HUES48 (cell line): ENCODE measurements at regions not wholly inside any gene's neighbourhood (a gene's known extent, or its start where the extent isn't known, plus 50 kb on each side); places are given as distances from the start of the nearest gene placed in this dataset.
"Not testable (repeated sequence)": the region's sequence is repeated elsewhere in the genome, so short reads cannot be mapped to it uniquely, and the experiment has no call there.

Experiments used
- H3K27ac ChIP-seq: one replicate; pipeline ENCODE4 v1.7.0; 2013; ENCODE audit warnings: low read depth, low read length, inconsistent platforms
- H3K27me3 ChIP-seq: 2 replicates; pipeline ENCODE4 v1.6.1; 2013; ENCODE audit warnings: mild to moderate bottlenecking, low read length; ENCODE audit not compliant: control insufficient read depth, insufficient read depth
- H3K36me3 ChIP-seq: 2 replicates; pipeline ENCODE4 v1.6.1; 2013; ENCODE audit warnings: low read length; ENCODE audit not compliant: control insufficient read depth, insufficient read depth
- H3K4me1 ChIP-seq: 2 replicates; pipeline ENCODE4 v1.6.1; 2013; ENCODE audit warnings: mild to moderate bottlenecking, low read length; ENCODE audit not compliant: control insufficient read depth, insufficient read depth
- H3K4me3 ChIP-seq: 2 replicates; pipeline ENCODE4 v1.5.1; 2013; ENCODE audit warnings: mild to moderate bottlenecking, low read depth, low read length
- H3K9ac ChIP-seq: 2 replicates; pipeline ENCODE4 v1.6.1; 2013; ENCODE audit warnings: mild to moderate bottlenecking, low read depth, low read length, moderate library complexity
- H3K9me3 ChIP-seq: 2 replicates; pipeline ENCODE4 v1.6.1; 2013; ENCODE audit warnings: low read length; ENCODE audit not compliant: control insufficient read depth, insufficient read depth

DNA sequence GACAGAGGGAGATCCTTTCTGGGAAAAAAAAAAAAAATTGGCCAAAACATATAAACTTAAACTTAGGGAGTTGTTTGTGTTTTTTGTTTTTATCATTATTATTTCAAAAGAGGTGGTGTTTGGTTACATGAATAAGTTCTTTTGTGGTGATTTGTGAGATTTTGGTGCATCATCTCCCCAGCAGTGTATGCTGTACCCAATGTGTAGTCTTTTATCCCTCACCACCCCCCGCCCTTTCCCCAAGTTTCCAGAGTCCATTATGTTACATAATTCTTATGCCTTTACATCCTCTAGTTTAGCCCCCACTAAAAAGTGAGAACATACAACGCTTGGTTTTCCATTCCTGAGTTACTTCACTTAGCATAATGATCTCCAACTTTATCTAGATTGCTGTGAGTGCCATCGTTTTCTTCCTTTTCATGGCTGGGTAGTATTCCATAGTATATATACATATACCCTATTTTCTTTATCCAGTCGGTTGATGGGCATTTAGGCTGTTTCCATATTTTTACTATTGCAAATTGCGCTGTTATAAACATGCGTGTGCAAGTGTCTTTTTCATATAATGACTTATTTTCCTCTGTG lies 148.1 kb upstream of the ZNF92 start:
- Histone ChIP-seq H3K9ac (no peak overlapping the region), H3K27ac (no peak overlapping the region), H3K36me3 (no peaks in the 10 kb centered on the region), H3K4me1 (no peaks in the 10 kb centered on the region), H3K9me3 (no peaks in the 10 kb centered on the region), H3K27me3 (no peaks in the 10 kb centered on the region), H3K4me3 (no peak overlapping the region)

GRCh38 chr7:65222655-65223054 lies 151.0 kb upstream of the ZNF92 start:
- Histone ChIP-seq H3K9ac (no peak overlapping the region), H3K9me3 (no peaks in the 10 kb centered on the region), H3K27ac (no peak overlapping the region), H3K27me3 (no peaks in the 10 kb centered on the region), H3K36me3 (no peaks in the 10 kb centered on the region), H3K4me1 (no peaks in the 10 kb centered on the region), H3K4me3 (no peak overlapping the region)

GRCh38 chr7:65221683-65222082 lies 152.0 kb upstream of the ZNF92 start:
- Histone ChIP-seq H3K36me3 (no peaks in the 10 kb centered on the region), H3K27ac (no peak overlapping the region), H3K27me3 (no peaks in the 10 kb centered on the region), H3K4me1 (no peaks in the 10 kb centered on the region), H3K9ac (no peak overlapping the region), H3K9me3 (no peaks in the 10 kb centered on the region), H3K4me3 (no peak overlapping the region)

GRCh38 chr7:65219623-65220022 lies 154.0 kb upstream of the ZNF92 start:
- Histone ChIP-seq H3K27ac (no peak overlapping the region), H3K4me3 (no peak overlapping the region), H3K36me3 (no peaks in the 10 kb centered on the region), H3K9me3 (no peaks in the 10 kb centered on the region), H3K4me1 (no peaks in the 10 kb centered on the region), H3K27me3 (no peaks in the 10 kb centered on the region), H3K9ac (no peak overlapping the region)

DNA sequence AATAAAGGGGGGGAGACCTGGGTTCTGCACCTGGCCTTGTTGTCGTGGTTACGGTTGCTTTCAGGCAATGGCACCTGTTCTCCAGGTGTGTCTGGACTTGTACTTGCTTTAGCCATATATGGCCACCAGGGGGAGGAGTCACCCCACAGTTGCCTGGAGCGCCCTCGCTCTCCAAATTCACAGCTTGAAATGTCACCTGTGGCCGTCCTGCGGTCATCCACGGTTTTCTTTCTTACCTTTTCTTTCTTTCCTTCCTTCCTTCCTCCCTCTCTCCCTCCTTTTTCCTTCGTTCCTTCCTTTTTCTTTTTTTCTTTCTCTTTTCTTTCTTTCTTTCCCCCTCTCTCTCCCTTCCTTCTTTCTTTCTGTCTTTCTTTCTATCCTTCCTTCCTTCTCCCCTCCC lies 157.2 kb upstream of the ZNF92 start:
- Histone ChIP-seq H3K9me3 (no peaks in the 10 kb centered on the region), H3K36me3 (no peaks in the 10 kb centered on the region), H3K9ac (no peak overlapping the region), H3K27me3 (no peaks in the 10 kb centered on the region), H3K4me3 (no peak overlapping the region), H3K4me1 (no peaks in the 10 kb centered on the region), H3K27ac (no peak overlapping the region)

- not testable (repeated sequence) for H3K4me1 ChIP-seq, H3K27me3 ChIP-seq, H3K4me3 ChIP-seq, H3K9ac ChIP-seq, H3K36me3 ChIP-seq, H3K9me3 ChIP-seq, H3K27ac ChIP-seq
Observed at GRCh38 chr7:65213260-65213659, 160.4 kb upstream of the ZNF92 start.

- H3K4me1 ChIP-seq, H3K9me3 ChIP-seq, H3K27ac ChIP-seq, H3K27me3 ChIP-seq, H3K36me3 ChIP-seq, H3K9ac ChIP-seq, H3K4me3 ChIP-seq: not testable (repeated sequence)
Observed at GRCh38 chr7:65199221-65199620, 174.4 kb upstream of the ZNF92 start.

DNA sequence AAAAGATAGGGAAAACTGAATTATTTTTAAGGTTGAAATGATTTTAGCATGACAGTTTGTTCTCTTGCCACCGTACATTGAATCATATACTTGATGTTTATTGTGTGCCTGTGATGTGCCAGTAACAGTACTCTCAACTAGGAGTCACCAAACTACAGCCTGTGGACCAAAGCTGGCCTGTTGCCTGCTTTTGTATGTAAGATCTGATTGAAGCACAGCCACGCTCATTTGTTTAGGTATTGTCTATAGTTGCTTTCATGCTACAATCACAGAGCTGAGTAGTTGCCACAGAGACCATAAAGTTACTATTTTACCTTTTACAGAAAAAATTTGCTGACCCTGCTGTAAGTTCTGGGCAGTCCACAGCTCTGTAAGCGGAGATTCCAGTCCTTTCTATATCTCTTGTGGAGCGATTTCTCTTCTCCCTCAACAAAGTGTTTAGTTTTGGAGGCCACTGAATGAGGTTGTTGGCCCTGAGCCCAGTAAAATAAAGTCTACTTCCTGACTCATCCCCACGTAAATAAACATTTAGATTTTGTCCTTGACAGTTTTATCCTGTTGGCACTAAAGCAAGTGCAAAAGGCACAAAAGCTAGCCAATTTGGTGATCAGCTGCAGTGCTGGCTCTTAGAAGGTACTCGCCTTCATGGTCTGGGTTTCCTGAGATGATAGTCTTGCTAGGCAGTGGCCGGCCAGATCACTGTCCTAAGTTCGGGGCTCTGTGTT lies 180.2 kb upstream of the ZNF92 start:
- not testable (repeated sequence) for H3K4me1 ChIP-seq, H3K27me3 ChIP-seq, H3K9me3 ChIP-seq, H3K27ac ChIP-seq, H3K4me3 ChIP-seq, H3K9ac ChIP-seq, H3K36me3 ChIP-seq

DNA sequence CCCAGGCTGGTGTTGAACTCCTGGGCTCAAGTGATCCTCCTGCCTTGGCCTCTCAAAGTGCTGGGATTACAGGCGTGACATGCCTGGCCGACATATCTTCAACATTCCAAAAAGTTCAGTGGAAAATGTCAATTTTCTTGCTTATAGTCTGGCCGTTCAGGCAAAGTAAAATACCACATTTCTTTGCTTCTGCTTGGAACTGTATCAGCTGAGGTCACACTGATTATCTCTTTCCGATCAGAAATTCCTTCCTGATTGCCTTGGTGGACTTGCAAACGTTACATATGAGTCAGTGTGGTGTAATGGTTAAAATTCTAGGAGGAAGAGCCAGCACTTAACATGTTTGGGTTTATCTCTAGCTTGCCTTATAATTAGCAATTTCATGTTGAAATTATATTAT lies 170.6 kb upstream of the ERV3-1 start:
- H3K4me3 ChIP-seq, result not testable (repeated sequence)

GRCh38 chr7:65150105-65150504 lies 143.6 kb upstream of the ERV3-1 start:
- H3K4me1 ChIP-seq, H3K4me3 ChIP-seq, H3K9ac ChIP-seq, H3K9me3 ChIP-seq, H3K27me3 ChIP-seq, H3K36me3 ChIP-seq, H3K27ac ChIP-seq: not testable (repeated sequence)

More for the DNA sequence above, 170.6 kb upstream of the ERV3-1 start:
- H3K36me3 ChIP-seq, H3K27me3 ChIP-seq, H3K27ac ChIP-seq, H3K4me1 ChIP-seq, H3K9me3 ChIP-seq, H3K9ac ChIP-seq: not testable (repeated sequence)

DNA sequence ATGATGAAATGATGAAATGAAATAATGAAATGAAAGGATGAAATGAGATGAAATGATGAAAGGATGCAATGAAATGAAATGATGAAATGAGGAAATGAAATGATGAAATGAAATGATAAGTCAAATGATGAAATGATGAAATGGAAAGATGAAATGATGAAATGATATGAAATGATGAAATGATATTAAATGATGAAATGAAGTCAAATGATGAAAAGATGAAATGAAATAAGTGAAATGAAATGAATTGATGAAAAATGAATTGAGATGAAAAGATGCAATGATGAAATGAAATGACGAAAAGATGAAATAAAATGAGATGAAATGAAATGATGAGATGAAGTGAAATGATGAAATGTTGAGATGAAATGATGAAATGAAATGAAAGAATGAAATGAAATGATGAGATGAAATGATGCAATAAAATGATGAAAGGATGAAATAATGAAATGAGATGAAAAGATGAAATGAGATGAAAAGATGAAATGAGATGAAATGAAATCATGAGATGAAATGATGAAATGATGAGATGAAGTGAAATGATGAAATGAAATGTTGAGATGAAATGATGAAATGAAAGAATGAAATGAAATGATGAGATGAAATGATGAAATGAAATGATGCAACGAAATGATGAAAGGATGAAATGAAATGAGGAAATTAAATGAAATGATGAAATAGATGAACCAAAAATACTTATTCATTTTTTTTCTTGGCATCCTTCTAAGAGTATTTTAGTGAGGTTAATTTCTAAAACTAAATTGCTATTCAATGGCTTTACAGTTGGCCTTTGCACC lies 139.8 kb upstream of the ERV3-1 start:
- not testable (repeated sequence) for H3K27ac ChIP-seq, H3K9ac ChIP-seq, H3K27me3 ChIP-seq, H3K4me3 ChIP-seq, H3K36me3 ChIP-seq, H3K9me3 ChIP-seq, H3K4me1 ChIP-seq
